ENCODE measurements at regions not wholly inside any gene's neighbourhood (a gene's known extent, or its start where the extent isn't known, plus 50 kb on each side); places are given as distances from the start of the nearest gene placed in this dataset.
"Not testable (repeated sequence)": the region's sequence is repeated elsewhere in the genome, so short reads cannot be mapped to it uniquely, and the experiment has no call there.

GRCh38 chr9:62905722-62906121 lies 1715.9 kb downstream of the SPATA31A7 start:
- TF ChIP-seq, protein P1, sequence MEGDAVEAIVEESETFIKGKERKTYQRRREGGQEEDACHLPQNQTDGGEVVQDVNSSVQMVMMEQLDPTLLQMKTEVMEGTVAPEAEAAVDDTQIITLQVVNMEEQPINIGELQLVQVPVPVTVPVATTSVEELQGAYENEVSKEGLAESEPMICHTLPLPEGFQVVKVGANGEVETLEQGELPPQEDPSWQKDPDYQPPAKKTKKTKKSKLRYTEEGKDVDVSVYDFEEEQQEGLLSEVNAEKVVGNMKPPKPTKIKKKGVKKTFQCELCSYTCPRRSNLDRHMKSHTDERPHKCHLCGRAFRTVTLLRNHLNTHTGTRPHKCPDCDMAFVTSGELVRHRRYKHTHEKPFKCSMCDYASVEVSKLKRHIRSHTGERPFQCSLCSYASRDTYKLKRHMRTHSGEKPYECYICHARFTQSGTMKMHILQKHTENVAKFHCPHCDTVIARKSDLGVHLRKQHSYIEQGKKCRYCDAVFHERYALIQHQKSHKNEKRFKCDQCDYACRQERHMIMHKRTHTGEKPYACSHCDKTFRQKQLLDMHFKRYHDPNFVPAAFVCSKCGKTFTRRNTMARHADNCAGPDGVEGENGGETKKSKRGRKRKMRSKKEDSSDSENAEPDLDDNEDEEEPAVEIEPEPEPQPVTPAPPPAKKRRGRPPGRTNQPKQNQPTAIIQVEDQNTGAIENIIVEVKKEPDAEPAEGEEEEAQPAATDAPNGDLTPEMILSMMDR (IDR thresholded peaks at IDR 0.05), result not testable (repeated sequence)
- not testable (repeated sequence) for TF ChIP-seq POLR2A (IDR thresholded peaks at IDR 0.05)
